ENCODE measurements at regions not wholly inside any gene's neighbourhood (a gene's known extent, or its start where the extent isn't known, plus 50 kb on each side); places are given as distances from the start of the nearest gene placed in this dataset.

DNA sequence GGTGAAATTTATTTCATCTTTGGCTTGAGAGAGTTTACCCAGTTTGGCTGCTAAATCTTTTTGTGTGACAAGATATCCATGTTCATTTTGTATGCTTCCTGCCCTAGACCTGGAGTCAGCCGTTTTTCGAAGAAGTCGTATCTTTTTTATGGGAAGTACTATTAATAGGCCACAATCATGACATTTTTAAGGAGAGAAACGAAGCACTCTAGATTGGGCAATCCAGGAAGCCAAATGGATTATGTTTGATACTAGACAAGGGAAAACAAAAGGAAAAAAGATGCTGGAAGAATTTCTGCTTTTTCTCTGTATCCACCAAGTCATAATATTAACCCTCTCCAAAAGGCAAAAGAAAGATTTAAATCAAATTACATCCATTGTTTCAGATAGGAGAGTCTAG lies 214.6 kb downstream of the HDGFL1 start:
- TF ChIP-seq, protein P1, sequence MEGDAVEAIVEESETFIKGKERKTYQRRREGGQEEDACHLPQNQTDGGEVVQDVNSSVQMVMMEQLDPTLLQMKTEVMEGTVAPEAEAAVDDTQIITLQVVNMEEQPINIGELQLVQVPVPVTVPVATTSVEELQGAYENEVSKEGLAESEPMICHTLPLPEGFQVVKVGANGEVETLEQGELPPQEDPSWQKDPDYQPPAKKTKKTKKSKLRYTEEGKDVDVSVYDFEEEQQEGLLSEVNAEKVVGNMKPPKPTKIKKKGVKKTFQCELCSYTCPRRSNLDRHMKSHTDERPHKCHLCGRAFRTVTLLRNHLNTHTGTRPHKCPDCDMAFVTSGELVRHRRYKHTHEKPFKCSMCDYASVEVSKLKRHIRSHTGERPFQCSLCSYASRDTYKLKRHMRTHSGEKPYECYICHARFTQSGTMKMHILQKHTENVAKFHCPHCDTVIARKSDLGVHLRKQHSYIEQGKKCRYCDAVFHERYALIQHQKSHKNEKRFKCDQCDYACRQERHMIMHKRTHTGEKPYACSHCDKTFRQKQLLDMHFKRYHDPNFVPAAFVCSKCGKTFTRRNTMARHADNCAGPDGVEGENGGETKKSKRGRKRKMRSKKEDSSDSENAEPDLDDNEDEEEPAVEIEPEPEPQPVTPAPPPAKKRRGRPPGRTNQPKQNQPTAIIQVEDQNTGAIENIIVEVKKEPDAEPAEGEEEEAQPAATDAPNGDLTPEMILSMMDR (IDR thresholded peaks at IDR 0.05) = no peak
- no peak for TF ChIP-seq POLR2A (IDR thresholded peaks at IDR 0.05)

Measured in right lobe of liver (tissue), 4 donors.